Limb (tissue), 2 donors: ENCODE measurements at regions not wholly inside any gene's neighbourhood (a gene's known extent, or its start where the extent isn't known, plus 50 kb on each side); places are given as distances from the start of the nearest gene placed in this dataset.
A peak's percentile ranks its signal among the peaks of the same experiment; 100 is the strongest.
"Not testable (repeated sequence)": the region's sequence is repeated elsewhere in the genome, so short reads cannot be mapped to it uniquely, and the experiment has no call there.

Experiments used
- DNase-seq, 2 donors: peaks; one replicate each; pipeline ENCODE4 v3.0.0-alpha.2; 2016; ENCODE audit errors: extremely low spot score in 2 of 2

DNA sequence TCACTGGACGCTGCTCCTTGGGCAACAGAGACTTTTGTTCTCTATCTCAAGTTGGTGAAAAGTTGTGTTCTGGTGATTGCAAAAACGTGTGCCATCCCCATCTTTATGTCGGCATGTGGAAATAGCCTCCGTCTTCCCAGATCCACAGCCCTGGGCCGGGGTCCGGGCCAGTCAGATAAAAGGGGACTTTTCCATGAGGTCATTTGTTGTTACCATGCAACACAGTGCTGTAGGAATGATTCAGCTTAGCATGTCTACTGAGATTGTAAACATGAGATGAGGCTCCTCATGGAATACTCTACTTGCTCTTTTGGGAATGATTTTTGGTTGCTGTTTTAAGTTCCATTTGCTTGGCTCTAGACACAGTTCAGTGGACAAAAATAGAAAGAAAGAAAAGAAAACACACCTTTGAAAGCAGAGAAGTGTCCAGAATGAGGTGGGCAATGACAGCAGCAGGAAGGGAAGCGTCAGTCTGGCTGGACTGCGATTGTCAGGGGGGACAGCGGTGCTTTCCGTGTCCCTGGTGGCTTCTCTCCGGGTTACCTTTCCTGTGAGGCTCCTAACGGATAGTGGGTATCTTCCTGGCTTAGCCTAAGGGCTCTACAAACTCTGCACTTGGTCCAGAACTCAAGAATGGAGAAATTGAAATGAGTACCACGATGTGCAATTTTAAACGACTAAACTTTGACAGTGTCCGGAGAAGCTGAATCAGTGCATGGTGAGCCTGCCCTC is 91.6 kb downstream of the TEX29 start:
- DNase-seq: no peak

DNA sequence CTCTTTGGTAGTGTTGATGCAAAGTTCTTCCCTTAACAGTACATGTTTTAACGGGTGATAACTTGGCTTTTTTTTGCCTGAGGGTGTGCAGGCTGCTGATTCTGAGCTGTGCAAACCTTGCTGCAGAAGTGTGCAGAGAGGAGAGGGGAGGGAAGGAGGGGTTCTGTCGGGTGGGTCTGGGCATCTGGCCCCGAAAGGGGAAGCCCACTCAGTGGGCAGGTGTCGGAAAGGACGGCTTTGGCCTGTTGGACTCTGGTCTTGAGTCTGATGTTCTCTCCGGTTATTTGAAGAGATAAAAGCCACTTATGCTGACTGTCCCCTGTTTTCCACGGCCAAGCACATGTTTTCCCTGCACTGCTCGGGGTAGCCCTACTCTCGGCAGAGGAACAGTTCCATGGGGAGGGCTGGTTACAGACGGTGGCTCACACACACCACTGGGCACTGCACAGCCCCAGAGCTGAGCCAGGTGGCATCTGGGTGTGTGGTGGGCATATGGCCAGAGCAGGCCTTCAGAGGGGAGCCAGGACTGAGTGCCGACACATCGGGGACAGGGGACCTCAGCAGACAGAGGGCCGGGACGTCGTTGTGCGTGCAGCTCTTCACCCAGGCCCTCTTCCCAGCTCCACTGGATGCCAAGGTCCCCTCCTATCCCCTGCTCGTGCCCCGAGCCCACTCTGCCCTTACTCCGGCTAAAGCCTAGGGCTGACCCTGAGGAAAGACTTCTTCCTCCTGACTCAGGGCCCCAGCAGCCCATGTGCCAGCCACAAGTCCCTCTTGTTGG is 93.2 kb downstream of the TEX29 start:
- no peak for DNase-seq

DNA sequence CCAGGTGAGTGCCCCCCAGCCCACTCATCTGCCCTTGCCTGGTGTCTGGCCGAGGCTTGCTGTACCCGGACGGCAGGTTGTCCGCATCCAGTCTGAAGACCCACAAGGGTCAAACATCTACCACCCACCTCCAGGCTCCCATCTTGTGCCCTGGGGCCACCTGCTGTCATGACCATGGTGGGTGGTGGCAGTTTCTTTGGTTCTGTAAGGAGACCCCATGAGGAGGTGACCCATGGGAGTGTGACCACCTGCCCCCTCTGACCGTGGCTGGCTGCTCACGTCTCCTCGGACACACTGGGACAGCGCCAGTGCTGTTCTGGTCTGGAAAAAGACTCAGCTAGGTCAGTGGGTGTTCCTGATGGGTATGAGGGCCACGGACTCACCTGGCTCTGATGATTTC is 93.9 kb downstream of the TEX29 start:
- no peak for DNase-seq

DNA sequence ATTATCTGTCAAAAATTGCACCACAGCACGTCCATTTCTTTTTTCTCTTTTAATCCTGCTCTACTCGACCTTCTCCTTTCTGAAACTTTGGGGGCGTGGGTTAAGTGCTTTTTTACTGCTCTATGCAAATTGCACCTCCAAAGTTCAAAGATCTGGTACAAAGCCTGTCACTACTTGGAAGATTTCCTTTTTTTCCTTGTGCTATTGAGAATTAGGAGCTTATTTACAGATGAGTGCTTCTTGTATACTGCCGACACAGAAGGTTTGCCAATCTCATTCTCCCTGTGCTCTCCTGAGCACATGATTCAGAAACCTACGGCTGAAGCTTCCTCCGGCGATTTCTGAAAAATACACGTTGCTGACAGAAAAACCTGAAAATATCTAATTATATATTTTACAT is 94.8 kb downstream of the TEX29 start:
- DNase-seq: no peak

DNA sequence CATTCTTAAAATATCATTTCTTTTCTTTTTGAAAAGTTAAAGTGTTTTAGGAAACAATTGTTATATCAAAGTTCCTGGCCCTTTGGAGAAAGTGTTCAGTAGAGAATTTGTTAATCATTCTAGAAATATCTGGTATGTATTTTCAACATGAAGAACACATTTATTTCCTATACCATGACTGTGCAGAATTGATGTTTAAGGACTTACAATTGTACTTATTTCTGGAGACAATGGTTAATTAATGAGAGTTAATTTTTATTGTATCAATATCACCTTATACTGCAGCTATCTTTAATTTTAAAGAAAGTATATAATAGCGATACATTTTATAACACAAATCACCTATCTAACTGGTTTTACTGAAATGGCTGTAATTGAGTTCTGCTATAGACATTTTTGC is 95.3 kb downstream of the TEX29 start:
- no peak for DNase-seq

DNA sequence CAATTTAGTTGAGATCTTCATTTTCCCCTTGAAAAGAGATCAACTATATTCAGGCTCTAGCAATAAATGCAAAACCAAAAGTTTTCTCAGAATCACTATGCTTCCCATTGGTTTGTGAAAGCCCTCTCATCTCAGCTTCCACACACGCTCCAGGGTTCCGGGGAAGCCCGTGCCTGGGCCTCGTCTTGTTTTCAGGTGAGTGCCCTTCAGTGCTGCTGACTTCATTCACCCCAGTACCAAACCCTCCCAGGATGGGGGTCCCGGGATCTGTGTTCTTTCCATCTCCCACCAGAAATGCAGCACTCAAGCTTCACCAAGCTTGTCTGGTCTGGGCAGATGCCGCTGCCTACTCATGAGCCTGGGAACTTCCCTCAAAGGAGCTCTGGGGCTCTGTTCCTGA is 97.7 kb downstream of the TEX29 start:
- DNase-seq: no peak

DNA sequence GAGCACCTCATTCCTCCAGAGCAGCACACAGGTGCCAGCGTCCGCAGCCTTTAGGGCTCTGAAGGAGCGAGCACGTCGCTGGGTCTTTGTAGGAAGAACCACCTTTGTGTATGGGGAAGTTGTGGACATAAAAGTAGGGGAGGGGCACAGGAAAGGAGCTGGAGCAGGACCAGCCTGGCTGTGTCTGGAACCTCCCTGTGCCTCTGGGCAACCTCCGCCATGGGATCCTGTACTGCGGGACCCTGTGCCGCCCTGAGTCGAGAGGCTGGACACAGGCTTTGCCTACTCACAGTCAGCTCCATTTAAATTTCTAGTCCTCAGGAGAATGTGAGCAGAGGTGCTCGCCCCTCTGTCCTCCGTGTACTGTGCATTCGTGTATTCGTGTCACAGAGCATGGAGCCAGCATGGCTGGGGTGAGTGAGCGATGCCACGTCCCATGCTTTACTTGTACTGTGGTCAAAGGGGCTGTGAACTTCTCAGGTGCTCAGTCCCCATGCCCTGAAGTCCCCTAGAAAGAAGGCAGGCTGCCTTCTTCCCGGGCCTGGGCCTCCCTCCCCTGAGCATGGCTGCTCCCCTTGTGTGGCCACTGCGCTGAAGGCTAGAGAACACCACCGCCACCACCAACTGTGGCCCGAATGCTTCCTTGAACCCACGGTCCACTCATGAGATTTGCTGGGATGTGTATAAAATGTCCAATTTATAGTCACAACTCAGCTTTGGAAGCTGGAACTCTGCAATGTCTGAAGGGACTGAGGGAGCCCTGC is 99.9 kb downstream of the TEX29 start:
- no peak for DNase-seq

DNA sequence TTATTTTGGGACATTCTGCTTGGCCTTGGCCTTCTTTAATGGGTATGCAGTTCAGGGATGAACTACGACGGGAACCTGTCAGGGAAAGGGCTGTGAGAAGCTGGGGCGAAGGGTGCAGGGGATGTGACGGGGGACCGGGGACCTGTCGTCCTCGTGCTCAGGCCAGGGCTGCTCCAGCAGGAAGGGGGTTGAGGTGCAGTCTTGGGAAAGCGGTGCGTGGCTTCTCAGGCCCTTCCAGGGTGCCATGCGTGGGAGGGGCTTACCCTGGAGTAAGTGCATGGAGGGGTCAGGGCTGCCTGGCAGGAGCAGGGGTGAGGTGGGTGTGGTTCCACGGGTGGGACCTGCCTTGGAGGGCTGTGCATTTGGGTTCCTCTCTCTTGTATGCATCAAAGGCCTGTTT is 100.8 kb downstream of the TEX29 start:
- DNase-seq: no peak

DNA sequence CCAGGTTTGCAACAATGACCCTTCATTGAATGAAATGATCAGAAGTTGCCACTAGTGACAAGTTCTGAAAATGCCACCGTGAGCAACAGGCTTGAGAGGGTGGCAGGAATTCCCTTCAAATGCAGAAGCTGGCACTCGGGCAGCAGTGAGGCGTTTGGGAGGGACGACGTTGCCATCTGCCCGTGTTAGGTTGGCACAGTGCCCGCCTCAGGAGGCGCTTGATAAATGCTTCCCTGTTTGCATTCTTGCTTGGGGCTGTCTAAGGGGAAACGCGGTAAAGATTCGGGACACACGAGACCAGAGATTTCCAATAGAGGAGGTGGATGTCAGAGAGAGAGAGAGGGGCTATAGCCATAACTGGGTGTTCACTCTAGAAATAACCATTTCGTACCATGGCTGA is 101.9 kb downstream of the TEX29 start:
- DNase-seq: no peak

DNA sequence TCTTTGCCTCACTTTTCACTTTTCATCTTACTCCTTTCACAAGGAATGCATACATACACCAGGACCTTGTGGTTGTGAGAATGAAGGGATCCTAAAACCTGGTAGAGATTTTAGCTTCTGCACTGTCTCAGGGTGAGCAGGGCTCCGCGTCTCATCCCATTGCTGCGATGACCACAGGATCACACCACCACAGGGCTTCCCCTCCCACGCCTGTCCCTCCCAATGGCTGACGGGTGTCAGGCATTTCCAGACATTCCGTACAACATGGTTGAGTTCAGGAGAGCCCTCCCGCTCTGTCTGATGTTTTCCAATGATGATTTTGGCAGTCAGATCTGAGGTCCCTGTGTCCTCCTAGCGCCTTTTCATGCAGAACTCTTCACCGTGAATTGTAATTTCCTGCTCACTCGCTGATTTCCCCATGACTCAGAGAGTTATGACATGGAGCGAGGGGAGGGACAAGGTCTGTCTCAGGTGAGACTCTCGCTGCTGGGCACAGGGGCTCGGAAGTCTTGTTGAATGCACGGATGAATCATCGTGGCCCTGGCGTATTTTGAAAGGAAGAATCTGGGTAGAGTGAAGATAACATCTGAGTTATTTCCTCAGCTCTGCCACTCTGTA is 102.8 kb downstream of the TEX29 start:
- DNase-seq: no peak

GRCh38 chr13:111424134-111424533 is 103.7 kb downstream of the TEX29 start:
- no peak for DNase-seq

GRCh38 chr13:111425326-111425725 is 104.9 kb downstream of the TEX29 start:
- no peak for DNase-seq

DNA sequence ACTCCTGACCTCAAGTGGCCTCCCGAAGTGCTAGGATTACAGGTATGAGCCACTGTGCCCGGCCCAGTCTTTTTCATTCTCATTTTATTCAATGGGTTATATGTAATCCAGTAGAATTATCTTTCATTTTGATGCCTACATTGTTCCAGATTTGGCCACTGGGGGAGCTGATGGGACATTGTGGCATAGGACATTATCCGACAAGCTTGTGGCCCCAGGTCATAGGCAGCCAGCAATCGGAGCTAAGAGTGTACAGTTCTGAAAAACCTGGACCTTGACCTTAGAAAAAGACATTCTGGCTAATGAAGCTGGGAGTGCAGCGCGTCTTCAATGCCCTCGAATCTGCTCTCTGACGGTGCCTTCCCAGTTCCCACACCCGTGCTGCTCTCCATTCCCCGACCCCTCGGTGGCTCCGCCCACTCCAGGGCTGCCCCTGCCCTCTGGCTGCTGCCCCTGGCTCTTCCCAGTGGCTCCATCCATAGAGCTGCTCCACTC is 108.7 kb downstream of the TEX29 start:
- DNase-seq: peak in 1 of 2 donors; percentile 51

DNA sequence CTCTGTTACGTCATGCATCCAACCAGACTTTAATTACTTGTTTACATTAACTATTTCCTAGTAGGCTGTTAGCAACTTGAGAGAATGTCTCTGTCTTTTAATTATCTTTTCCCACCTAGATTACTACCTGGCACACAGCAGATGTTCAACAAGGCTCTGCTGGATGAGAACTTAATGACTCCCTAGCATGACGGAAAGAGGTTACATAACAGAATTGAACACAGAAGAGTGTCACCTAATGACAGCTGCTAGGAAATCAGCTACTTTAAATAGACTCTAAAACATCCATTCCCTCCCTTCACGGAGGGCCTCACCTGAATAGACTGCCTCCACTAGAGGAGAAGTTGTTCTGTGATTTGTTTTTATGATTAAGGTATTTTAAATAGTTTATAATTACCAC is 110.8 kb downstream of the TEX29 start:
- no peak for DNase-seq

GRCh38 chr13:111434578-111435159 is 114.2 kb downstream of the TEX29 start:
- DNase-seq: no peak

GRCh38 chr13:111436446-111436845 is 116.0 kb downstream of the TEX29 start:
- DNase-seq: no peak

- no peak for DNase-seq
Measured at GRCh38 chr13:111437417-111437816, 117.0 kb downstream of the TEX29 start.

DNA sequence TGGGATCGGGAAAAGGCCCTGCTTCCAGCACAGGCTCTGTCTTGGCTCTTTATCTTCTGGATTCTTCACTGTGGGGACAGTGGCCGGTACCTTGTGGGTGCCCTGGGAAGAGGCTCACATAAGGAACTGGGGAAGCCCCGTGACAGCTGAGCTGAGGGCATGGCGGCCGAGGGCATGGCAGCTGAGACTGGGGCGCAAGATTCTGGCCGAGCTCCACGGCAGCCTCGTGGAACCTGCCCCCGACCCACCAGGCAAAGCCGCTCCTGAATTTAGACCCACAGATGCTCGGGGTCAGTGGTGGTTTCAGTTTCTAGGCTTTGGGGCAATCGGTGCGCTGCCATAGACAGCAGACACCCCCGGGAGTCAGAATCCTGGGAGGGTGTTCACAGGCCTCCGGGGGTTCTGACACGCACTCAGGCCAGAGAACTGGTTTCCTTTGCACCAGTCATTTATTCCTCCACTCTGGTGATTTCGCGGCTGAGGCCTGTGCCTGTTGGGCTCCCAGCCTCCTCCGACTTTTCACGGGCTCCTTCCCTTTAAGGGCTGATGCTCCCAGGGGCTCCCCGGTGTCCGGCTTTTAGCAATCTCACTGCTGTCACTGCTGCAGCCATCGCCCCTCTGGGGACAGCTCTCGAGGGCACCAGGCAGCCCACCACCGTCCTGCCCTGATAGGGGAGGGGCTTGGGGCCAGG is 117.6 kb downstream of the TEX29 start:
- no peak for DNase-seq

- DNase-seq: not testable (repeated sequence)
Measured at GRCh38 chr13:111440492-111440891, 120.0 kb downstream of the TEX29 start.

- DNase-seq: no peak
Measured at GRCh38 chr13:111443981-111444380, 123.5 kb downstream of the TEX29 start.

GRCh38 chr13:111448504-111448903 is 128.1 kb downstream of the TEX29 start:
- no peak for DNase-seq
